Activated CD8-positive, alpha-beta memory T cell treated with anti-CD3 and anti-CD28 coated beads for 4 hours (primary cell): ENCODE measurements at regions not wholly inside any gene's neighbourhood (a gene's known extent, or its start where the extent isn't known, plus 50 kb on each side); places are given as distances from the start of the nearest gene placed in this dataset.

Experiments used
- DNase-seq, 2 donors: peaks; one replicate each; pipeline ENCODE4 v3.0.0-alpha.2; 2020; ENCODE audit warnings: low read depth in 2 of 2

DNA sequence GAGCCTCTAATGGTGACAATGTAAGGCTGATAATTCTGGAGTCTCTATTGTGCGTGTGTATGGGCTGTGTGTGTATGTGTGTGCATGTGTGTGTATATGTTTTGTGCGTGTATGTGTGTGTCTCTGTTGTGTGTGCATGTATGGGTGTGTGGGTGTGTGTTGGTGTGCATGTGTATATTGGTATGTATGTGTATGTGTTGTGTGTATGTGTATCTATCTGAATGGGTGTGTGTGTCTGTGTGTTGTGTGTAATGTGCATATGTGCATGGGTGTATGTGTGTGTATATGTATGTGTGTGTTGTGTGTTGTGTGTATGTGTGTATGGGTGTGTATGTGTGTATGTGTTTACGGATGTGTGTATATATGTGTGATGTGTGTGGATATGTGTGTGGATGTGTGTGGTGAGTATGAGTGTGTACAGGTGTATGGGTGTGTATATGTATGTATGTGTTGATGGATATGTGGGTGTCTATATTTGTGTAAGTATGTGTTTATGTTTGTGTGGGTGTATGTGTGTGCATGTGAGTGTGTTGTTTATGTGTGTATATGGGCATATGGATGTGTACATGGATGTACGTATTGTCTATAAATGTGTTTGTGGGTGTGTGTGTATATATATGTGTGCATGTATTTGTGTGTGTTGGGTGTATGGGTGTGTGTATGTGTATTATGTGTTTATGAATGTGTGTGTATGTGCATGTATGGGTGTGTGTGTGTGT is 366.7 kb downstream of the UQCRFS1 start:
- no peak for DNase-seq

DNA sequence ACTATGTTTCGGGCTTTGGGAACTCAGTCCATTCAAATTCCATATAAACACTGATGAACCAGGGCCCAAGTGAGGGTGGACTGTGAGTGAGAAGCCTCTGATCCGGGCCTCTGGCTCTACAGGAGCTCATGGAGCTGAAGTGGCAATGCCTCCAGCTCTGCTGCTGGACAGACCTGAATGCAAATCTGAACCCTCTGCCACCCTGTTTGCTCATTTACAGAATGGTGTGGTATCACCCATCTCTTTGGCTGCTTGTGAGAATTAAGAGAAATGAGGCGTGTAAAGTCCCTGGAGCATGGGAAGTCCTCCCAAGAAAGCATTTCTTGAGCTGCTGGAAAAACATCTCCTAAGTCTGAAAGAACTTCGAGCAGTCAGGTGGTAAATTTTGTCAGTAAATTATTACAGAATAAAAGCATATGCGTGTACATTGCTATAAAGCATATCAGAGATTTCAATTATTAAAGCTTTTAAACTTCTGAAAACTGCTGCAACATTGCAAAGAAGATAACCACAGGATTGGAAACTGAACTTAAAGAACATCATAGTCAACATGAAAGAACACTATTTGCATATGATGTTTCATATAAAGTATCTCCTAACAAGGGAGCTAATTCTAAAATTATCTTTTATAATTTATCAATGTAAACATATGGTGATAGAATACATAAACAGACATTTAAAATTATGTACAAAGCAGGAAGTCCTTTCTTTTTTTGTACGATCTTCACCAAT is 369.0 kb downstream of the UQCRFS1 start:
- DNase-seq, result no peak

DNA sequence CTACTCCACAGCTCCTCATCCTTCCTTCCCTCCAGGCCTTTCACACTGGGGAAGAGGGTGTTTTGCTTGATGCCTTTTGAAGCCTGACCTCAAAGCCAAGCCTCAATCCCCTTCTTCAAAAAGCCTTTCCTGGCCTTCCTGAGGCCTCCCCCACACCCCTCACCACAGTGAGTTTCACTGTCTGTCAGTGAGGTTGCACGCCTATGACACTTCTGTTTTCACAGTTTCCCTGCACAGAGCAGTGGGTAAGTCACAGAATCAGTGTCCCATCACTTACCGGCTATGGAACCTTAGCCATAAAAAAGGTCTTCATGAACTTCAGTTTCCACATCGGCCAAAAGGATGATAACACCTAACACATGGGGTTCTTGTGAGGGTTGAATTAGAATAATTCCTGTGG is 371.4 kb downstream of the UQCRFS1 start:
- no peak for DNase-seq

DNA sequence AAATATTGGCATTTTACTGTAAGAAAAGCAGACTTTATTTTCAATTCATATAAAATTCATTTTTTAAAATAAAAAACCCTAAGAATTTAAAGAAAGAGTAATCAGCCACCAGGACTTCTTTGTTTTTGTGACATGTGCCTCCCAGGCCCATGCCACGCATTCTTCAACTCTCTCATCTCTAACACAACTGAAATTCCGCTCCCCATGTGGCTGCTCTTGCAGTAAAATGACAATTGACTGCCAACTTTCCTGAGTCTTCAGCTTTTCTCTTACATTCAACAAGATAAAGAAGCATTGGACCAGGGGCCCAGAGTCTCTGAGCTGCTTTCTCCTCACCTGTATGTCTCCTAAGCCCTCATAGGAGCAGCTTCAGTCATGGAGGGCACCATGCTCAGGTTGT is 372.1 kb downstream of the UQCRFS1 start:
- DNase-seq, result no peak

DNA sequence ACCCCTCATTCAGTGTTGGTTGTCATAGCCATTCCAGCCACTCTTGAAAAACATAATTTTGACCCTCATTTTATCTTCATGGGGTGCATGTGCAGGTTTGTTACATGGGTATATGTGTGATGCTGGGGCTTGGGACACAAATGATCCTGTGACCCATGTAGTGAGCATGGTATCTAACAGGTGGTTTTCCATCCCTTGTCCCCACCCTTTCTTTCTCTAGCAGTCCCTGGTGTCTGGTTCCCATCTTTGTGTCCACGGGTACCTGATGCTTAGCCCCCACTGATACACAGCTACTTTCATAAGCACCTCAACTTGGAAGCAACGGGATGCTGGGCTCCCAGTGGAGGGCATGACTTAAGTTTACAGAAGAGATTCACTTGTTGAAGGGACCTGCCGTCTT is 373.5 kb downstream of the UQCRFS1 start:
- no peak for DNase-seq

DNA sequence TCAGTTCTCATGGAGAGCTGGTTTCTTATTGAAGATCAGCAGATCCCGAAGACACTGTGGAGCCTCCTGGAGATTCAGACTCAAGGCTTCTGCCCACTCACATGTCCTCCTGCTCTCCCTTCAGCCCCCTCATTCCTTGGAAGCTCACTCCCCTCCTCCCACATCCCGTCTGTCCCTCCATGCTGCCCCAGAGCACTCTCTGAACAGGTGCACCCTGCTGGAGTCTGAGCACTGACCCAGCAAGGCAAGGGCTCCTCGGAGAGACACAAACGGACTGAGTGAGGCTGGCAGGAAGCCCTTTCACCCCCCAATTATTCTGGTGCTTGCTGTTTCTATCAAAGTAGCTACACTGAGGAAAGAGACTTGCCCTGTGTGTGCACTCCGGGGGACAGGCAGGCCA is 374.0 kb downstream of the UQCRFS1 start:
- DNase-seq, result no peak

DNA sequence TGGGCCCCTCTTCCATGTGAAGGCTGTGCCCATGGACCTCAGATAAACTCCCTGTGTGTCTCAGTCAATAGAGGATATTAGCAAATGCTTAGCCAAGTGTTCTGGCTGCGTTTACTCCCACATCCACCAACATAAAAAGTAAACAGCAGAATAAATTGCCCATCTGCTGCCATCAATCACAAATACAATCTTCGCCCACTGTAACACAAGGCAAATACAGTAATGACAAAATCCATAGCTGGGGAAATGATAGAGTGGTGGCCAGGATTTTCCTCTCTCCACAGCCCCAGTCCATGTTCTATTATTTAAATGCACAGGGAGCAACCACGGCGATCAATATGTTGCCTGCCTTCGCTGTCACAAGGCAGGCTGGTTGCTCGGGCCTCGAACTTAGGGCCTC is 376.5 kb downstream of the UQCRFS1 start:
- DNase-seq, result no peak

DNA sequence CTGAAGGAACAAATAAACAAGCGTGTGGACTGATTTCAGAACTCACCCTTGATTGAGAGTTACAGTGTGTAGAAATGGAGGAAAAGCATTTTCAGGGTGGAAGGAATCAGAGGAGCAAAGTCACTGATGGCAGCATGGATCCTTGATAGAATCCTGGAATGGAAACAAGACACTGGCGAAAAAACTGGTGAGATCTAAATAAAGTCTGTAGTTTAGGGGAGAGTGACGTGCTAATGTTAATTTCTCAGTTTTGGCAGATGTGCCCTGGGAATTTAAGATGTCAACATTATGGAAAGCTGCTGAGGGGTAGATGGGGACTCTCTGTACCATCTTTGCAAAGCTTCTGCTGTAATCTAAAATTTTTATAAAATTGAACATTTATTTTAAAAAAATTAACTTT is 378.0 kb downstream of the UQCRFS1 start:
- DNase-seq, result no peak

DNA sequence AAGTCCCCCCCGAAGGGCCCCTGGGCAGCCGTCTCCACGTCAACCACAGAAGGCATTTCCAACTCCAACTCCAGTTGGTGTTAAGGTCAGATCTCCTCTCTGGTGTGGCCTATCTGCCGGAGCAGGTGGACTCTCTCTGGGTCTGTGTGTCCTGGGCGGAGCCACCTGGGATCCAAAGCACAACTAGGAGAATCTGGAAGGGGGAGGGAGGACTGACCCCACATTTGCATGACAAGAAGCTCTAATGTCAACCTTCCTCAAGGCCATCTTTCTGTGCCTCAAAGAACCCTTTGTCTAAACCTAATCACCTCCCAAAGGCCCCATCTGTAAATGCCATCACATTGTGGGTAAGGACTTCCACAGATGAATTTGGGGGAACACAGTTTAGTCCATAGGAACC is 381.5 kb downstream of the UQCRFS1 start:
- no peak for DNase-seq

DNA sequence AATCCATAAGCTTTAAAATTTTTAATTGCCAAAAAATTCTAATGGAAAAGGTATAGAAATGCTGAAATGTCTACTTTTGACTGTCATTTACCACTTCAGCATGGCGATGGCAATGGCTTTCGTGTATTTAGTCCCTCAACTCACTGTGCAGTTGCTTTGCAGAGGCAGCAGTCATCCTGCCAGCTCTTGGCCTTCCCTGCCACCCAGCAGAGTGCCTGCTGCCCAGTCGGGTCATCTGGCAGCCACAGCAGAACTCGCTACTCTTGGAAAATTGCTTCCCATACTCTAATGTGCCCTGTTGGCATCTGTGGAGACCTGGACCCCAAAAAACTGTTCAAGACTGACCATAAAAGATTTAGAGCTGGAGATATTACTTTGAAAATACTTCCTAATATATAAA is 383.2 kb downstream of the UQCRFS1 start:
- no peak for DNase-seq

DNA sequence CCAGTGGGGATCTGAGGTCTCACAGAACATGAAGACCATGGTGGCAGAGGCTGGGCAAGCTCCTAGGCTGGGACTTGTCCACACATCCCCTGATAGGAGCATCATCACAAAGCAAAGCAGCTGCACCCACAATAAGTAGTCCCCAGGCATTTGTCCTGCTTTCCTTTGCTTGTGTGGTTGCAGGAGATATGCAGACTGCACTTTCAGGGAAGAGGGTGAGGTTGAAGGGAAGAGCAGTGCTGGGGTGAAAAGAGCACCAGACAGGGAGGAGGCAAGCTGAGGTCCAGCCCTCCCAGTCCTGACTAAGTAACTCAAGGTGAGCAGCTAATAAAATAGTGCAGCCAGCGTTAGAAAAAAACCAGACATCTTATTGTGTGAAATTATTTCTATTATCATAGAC is 383.6 kb downstream of the UQCRFS1 start:
- no peak for DNase-seq

DNA sequence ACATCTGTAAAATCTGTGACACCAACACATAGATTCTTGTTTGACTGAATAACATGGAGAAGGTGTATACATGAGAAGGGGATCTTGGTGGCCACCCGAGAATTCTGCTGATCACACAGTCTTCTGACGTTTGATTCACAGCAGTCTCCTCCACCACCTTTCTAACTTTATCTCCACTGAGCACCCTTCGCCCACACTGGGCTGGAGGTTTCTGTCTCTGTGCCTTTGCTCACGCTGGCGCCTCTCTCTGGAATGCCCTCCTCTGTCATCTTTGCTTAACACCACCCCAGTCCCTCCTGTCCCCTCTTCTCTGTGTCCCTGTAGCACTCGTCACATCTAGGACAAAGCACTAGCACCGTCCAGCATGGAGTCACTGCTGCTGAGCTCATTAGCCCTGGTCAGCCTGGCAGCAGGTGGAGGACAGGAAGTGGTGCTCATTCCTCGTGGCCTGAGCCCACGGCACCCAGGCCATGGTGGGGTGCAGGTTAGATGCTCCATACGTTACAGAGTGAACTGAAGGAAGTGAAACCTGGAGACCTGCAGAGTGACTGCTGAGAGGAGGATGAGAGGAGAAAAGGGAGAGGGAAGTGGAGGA is 384.6 kb downstream of the UQCRFS1 start:
- no peak for DNase-seq

DNA sequence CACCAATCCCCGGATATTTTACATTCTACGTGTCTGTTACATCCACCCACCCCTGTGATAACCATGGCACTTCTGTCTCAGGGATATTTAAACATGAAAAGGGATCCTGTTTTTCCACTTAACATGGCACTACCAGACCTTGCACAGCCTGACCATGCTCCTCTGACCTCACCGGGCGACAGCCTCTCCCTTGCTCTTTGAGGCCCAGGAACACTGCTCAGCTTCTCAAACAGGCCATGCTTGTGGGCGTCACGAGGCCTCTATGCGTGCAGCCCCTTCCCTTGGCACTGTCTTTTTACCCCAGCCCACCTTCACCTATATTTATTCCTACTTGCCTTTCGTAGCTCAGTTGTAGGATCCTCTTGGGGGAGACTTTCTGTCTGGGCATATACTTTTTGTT is 385.6 kb downstream of the UQCRFS1 start:
- DNase-seq, result no peak

DNA sequence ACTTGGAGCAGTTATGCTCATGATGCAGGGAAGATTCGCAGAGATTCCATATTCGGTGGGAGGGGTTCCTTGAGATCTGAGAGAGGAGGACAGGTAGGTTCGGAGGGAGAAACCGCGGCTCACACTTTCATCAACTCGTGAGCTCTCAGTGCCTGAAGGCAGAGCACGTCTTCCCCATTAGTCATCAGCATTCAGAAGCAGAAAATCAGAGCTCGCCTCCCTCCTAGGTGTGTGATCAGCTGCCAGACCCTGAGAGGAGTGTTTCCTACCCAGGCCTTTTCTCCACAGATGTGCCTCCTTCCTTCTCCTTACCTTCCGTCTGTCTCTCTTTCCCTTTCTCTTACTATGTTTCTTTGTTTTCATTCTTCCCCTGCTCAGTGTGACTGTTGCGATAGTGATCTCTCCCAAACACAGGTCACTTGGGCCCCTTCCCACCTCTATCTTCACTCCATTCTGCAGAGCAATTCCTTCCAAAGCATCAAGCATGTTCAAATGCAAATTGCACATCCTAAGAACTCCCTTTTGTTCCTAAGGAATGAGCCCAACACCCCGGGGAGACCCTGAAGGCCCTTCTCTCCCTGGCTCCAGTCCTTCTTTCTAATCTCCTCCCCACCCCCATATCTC is 389.5 kb downstream of the UQCRFS1 start:
- no peak for DNase-seq

DNA sequence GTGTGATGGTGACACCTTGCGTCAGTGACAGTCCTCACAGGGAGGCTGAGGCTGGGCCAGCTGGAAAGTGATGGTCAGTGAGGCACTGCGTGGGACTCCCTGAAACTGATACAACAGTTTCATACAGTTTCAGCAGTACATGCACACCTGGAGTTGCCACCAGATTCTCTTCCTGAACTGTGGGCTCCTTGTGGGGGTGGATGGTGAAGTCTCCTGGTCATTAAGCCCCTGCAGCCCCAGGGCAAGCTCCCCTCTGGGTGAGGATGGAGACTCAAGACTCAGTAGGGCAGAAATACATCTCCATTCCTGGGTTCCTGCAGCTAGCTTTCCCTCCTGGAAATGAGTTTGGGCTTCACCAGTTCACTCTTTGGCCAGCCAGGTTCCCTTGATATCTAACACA is 392.7 kb downstream of the UQCRFS1 start:
- DNase-seq, result no peak

DNA sequence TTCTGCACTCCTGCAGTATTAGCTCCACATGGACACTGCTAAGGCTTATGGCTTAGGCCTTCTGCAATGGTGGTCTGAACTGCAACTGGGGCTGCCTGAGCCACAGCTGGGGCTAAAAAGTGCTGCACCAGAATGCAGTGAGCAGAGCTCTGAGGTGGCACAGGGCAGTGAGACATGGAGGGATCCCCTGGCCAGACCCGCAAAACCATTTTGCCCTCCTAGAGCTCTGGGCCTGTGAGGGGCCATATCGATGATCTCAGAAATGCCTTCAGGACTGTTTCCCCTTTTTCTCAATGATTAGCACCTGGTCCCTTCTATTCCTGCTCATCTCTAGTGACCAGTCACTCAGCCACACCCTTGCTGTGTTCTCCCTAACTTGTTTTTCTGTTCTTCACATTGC is 397.7 kb downstream of the UQCRFS1 start:
- no peak for DNase-seq

DNA sequence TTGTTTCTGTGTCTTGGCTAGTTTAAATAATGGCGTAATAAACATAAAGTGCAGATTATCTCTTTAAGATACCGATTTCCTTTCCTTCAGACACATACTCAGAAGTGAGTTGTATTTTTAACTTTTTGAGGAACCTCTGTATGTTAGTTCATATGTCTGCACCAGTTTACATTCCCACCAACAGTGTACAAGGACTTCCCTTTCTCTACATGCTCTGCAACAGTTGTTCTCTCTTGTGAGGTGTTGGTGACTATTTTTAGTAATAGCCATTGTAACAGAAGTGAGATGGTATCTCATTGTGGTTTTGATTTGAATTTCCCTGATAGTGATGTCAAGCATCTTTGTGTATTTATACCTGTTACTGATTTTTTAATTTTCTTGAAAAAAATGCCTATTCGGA is 418.6 kb downstream of the UQCRFS1 start:
- DNase-seq, result no peak

DNA sequence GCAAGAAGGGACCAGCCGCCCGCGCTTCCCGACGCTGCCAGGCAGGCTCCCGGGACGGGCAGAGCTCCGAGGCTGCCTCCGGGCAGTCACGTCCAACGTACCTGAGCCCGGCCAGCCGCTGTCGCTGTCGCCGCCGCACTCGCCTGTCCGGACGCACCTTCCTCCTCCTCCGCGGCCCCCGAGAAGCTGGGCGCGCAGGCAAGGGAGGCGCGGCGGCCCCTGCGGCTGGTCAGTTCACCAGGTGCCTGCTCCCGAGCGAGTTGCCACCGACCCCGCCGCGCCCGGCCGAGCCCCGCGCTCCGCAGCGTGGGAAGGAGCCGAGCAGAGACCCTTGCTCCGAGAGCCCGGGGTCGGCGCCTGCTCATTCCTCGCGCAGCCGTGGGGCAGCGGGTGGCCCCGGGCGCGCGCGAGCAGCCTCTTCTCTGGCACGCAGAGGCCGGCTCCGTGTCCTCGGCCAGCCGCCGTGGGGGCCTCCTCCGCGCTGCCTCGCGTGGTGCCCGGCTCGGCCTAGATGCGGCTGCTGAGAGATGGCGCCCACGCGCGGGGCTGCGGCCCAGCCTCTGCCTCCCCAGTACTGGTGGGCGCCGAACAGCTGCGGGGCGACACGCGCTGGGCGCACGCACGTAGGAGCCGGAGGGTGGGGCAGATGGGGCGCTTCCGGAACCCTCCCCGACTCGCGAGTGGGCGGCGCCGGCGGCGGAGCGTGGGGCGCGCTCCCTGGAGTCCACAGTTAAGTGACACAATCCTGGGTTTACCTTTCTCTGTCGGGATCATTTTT is 419.4 kb downstream of the UQCRFS1 start:
- DNase-seq, result no peak

DNA sequence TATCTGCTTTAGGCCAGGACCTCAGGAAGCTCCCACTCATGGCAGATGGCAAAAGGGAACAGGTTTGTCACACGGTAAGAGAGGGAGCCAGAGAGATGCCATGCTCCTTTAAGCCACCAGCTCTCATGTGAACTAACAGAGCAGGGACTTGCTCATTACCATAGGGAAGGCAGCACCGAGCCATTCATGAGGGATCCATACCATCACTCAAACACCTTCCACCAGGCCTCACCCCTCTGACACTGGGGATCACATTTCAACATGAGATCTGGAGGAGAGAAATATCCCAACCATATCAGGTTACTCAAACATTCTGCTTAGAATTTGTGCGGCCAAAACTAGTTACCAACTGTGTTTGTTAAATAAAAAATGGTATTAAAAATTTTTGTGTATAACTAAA is 427.0 kb downstream of the UQCRFS1 start:
- no peak for DNase-seq

DNA sequence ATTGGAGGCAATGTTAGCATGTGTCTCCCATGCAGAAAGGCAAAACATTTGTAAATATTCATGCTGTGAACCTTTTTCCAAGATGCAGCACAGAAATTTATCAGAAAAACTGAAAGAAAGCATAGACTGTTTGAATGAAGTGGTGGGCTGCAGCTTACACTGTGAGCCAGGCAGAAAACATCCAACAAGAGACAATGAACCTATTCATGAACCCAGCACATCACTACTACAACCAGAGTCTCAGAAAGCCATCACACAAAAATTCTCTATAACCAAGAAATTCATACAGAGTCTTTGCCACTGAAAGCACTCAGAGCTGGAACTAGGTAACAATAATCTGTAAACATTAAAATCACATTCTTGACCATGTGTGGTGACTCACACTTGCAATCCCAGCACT is 448.9 kb downstream of the UQCRFS1 start:
- no peak for DNase-seq

DNA sequence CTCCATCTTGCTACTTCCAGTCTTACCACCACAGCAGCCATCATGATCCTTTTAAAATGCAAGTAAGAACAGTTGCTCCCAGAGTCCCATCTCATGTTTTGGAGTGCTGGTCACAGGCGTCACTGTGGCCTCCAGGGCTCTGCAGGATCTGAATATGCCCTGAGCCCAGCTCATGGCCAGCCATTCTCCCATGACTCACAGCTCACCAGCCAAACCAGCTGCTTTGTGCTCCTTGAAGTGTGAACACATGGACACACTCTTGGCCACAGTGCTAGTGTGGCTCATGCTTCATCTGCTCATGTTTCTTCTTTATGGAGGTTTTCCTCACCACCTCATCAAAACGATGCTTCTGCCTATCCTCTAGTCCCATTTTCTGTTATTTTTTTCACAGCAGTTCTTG is 466.5 kb downstream of the UQCRFS1 start:
- DNase-seq, result no peak

DNA sequence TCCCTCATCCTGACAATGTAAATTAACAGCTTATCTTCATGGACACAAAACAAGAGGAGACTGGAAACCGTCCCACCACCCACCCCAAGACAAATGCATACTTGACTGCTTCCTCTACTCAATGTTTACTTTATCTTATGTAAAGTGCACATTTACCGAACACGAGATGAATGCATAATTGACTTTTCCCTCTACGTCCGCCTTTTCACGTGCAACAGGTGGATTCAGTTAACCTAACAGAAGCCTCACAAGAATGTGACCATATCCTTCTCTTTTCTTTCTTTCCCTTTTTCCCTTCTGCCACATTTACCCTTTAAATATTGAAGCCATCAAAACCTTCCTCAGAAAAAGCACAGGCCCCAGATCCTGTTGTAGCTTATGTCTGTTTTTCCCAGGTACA is 468.0 kb downstream of the UQCRFS1 start:
- DNase-seq, result no peak
